IMR-90 (cell line): ENCODE measurements at regions not wholly inside any gene's neighbourhood (a gene's known extent, or its start where the extent isn't known, plus 50 kb on each side); places are given as distances from the start of the nearest gene placed in this dataset.

Experiments
- ATAC-seq: fragments of 200-7000 bp; cut with Tn5 transposase; 2 replicates; pipeline ENCODE4 v1.9.1; 2020; ENCODE audit warnings: low read depth, mild to moderate bottlenecking, moderate library complexity
- BruUV-seq: library from RNA; stranded (reverse); fragments of 400-500 nt; replicated peaks from 2 replicates; lab custom pipeline; 2021; lab: Mats Ljungman, UMichigan
- CTCF ChIA-PET: fragments of 300-600 bp; formaldehyde crosslinking; extraction: SDS; loops from one replicate; lab custom pipeline; 2021; ENCODE audit warnings: antibody characterized with exemption; lab: Yijun Ruan, JAX
- POLR2A ChIA-PET: fragments of 300-600 bp; sonication (Branson Sonifier 250); formaldehyde crosslinking; loops from one replicate; lab custom pipeline; 2022; ENCODE audit warnings: antibody characterized with exemption; ENCODE audit not compliant: unreplicated experiment; lab: Charles Lee
- DNase-seq: peaks from one replicate; pipeline ENCODE4 v3.0.0; 2013
- H2AFZ ChIP-seq: replicated peaks from 2 replicates; pipeline ENCODE3; 2013; ENCODE audit warnings: low read length, mild to moderate bottlenecking; ENCODE audit not compliant: poor library complexity
- H2AK5ac ChIP-seq: 2 replicates; pipeline ENCODE4 v1.6.1; 2013; ENCODE audit warnings: low read depth, low read length, inconsistent platforms
- H2AK9ac ChIP-seq: replicated peaks from 2 replicates; pipeline ENCODE3; 2013; ENCODE audit warnings: mild to moderate bottlenecking, low read depth, low read length, moderate library complexity; ENCODE audit not compliant: poor library complexity
- H2BK120ac ChIP-seq: 2 replicates; pipeline ENCODE4 v1.6.1; 2013; ENCODE audit warnings: low read depth, low read length, inconsistent platforms
- H2BK15ac ChIP-seq: 3 replicates; pipeline ENCODE4 v1.6.1; 2013; ENCODE audit warnings: low read depth, low read length, inconsistent platforms
- H2BK20ac ChIP-seq: 2 replicates; pipeline ENCODE4 v1.6.1; 2013; ENCODE audit warnings: low read depth, mild to moderate bottlenecking, inconsistent platforms, low read length, moderate library complexity
- H2BK5ac ChIP-seq: 2 replicates; pipeline ENCODE4 v1.6.1; 2013; ENCODE audit warnings: mild to moderate bottlenecking, low read depth, low read length, inconsistent platforms; ENCODE audit not compliant: poor library complexity, severe bottlenecking
- H3K14ac ChIP-seq: replicated peaks from 2 replicates; pipeline ENCODE4 v1.6.1; 2013; ENCODE audit warnings: low read depth, low read length, inconsistent platforms
- H3K18ac ChIP-seq: 2 replicates; pipeline ENCODE4 v1.6.1; 2013; ENCODE audit warnings: low read depth, low read length, control low read depth
- H3K23ac ChIP-seq: 2 replicates; pipeline ENCODE4 v1.6.1; 2013; ENCODE audit warnings: low read depth, low read length, inconsistent platforms
- H3K27ac ChIP-seq: 2 replicates; pipeline ENCODE4 v1.5.1; 2013; ENCODE audit warnings: mild to moderate bottlenecking, control low read depth, low read length; ENCODE audit not compliant: insufficient read depth
- H3K27me3 ChIP-seq: 2 replicates; pipeline ENCODE4 v1.6.1; 2013; ENCODE audit warnings: low read length; ENCODE audit not compliant: control insufficient read depth, insufficient read depth
- H3K36me3 ChIP-seq: 2 replicates; pipeline ENCODE4 v1.6.1; 2013; ENCODE audit warnings: low read length, mixed read lengths; ENCODE audit not compliant: control insufficient read depth, insufficient read depth
- H3K4ac ChIP-seq: 2 replicates; pipeline ENCODE4 v1.6.1; 2013; ENCODE audit warnings: low read depth, low read length, inconsistent platforms
- H3K4me1 ChIP-seq: 2 replicates; pipeline ENCODE4 v1.6.1; 2013; ENCODE audit warnings: low read length, mixed read lengths; ENCODE audit not compliant: control insufficient read depth, insufficient read depth
- H3K4me2 ChIP-seq: 2 replicates; pipeline ENCODE4 v1.6.1; 2013; ENCODE audit warnings: low read depth, mild to moderate bottlenecking, control low read depth, low read length, moderate library complexity
- H3K4me3 ChIP-seq: 2 replicates; pipeline ENCODE4 v1.5.1; 2013; ENCODE audit warnings: low read depth, mild to moderate bottlenecking, control low read depth, low read length, moderate library complexity; ENCODE audit not compliant: insufficient read depth
- H3K56ac ChIP-seq: 2 replicates; pipeline ENCODE4 v1.6.1; 2013; ENCODE audit warnings: low read length, inconsistent platforms; ENCODE audit not compliant: insufficient read depth; ENCODE audit errors: extremely low read depth
- H3K79me1 ChIP-seq, 2 experiments: 2 replicates each; pipeline ENCODE4 v1.6.1; 2013; ENCODE audit warnings: low read length in 2 of 2, inconsistent platforms in 1 of 2, low read depth in 1 of 2
- H3K9ac ChIP-seq: 2 replicates; pipeline ENCODE4 v1.6.1; 2013; ENCODE audit warnings: low read depth, low read length, control low read depth
- H3K9me1 ChIP-seq: 2 replicates; pipeline ENCODE4 v1.6.1; 2013; ENCODE audit warnings: low read length, inconsistent platforms; ENCODE audit not compliant: insufficient read depth
- H3K9me3 ChIP-seq: 2 replicates; pipeline ENCODE4 v1.6.1; 2013; ENCODE audit warnings: low read length; ENCODE audit not compliant: control insufficient read depth, insufficient read depth
- H4K20me1 ChIP-seq: 2 replicates; pipeline ENCODE4 v1.6.1; 2013; ENCODE audit warnings: low read length, inconsistent platforms; ENCODE audit not compliant: insufficient read depth
- H4K5ac ChIP-seq: 2 replicates; pipeline ENCODE4 v1.6.1; 2013; ENCODE audit warnings: mild to moderate bottlenecking, low read depth, low read length, control low read depth
- H4K8ac ChIP-seq, 2 experiments: 2 replicates each; pipeline ENCODE4 v1.6.1; 2013; ENCODE audit warnings: low read depth in 2 of 2, low read length in 2 of 2, control low read depth in 1 of 2, inconsistent platforms in 1 of 2
- H4K91ac ChIP-seq: 2 replicates; pipeline ENCODE4 v1.6.1; 2013; ENCODE audit warnings: low read depth, low read length, inconsistent platforms; ENCODE audit not compliant: insufficient read depth
- BHLHE40 ChIP-seq: fragments of 150-350 bp; IDR thresholded peaks from 2 replicates; pipeline ENCODE4 v1.6.1; 2016; ENCODE audit warnings: mild to moderate bottlenecking, low read depth, low read length
- CEBPB ChIP-seq: IDR thresholded peaks from 2 replicates; pipeline ENCODE4 v1.6.1; 2012; ENCODE audit warnings: low read depth, low read length, improper control_type of control experiment
- CHD1 ChIP-seq: IDR thresholded peaks from 2 replicates; pipeline ENCODE4 v1.6.1; 2012; ENCODE audit warnings: low read depth, low read length, improper control_type of control experiment
- CTCF ChIP-seq: conservative IDR thresholded peaks from 2 replicates; pipeline ENCODE4 v1.5.1; 2012; ENCODE audit warnings: mild to moderate bottlenecking, low read depth, low read length, improper control_type of control experiment
- FOS ChIP-seq: fragments of 150-350 bp; IDR thresholded peaks from 2 replicates; pipeline ENCODE4 v1.6.1; 2016; ENCODE audit warnings: low read depth, low read length
- MAFK ChIP-seq: IDR thresholded peaks from 2 replicates; pipeline ENCODE4 v1.6.1; 2012; ENCODE audit warnings: low read depth, low read length, improper control_type of control experiment
- MAZ ChIP-seq: IDR thresholded peaks from 2 replicates; pipeline ENCODE4 v1.6.1; 2012; ENCODE audit warnings: low read depth, mild to moderate bottlenecking, low read length, improper control_type of control experiment, moderate library complexity, borderline replicate concordance
- MXI1 ChIP-seq: IDR thresholded peaks from 2 replicates; pipeline ENCODE4 v1.6.1; 2012; ENCODE audit warnings: low read depth, mild to moderate bottlenecking, low read length, moderate library complexity, borderline replicate concordance
- NFE2L2 ChIP-seq: fragments of 150-350 bp; IDR thresholded peaks from 2 replicates; pipeline ENCODE4 v1.6.1; 2016; ENCODE audit warnings: low read depth, mild to moderate bottlenecking, low read length
- POLR2A ChIP-seq: IDR thresholded peaks from 2 replicates; pipeline ENCODE4 v1.6.1; 2012; ENCODE audit warnings: mild to moderate bottlenecking, low read depth, low read length
- RAD21 ChIP-seq: IDR thresholded peaks from 2 replicates; pipeline ENCODE4 v1.6.1; 2012; ENCODE audit warnings: low read length, improper control_type of control experiment
- RCOR1 ChIP-seq: IDR thresholded peaks from 2 replicates; pipeline ENCODE4 v1.6.1; 2012; ENCODE audit warnings: mild to moderate bottlenecking, low read length, improper control_type of control experiment; ENCODE audit not compliant: insufficient replicate concordance
- RFX5 ChIP-seq: IDR thresholded peaks from 2 replicates; pipeline ENCODE4 v1.8.0; 2012; ENCODE audit warnings: low read depth, mild to moderate bottlenecking, low read length, moderate library complexity
- SMC3 ChIP-seq: fragments of 150-350 bp; IDR thresholded peaks from 2 replicates; pipeline ENCODE4 v1.6.1; 2016; ENCODE audit warnings: low read depth, mild to moderate bottlenecking, antibody characterized with exemption, low read length, moderate library complexity
- WGBS, 2 experiments: methylation state at CpG; one replicate each; pipeline versions ENCODE4 v1.1.5 to v1.1.7; 2013; ENCODE audit warnings: missing lambda C conversion rate in 2 of 2; ENCODE audit not compliant: insufficient read length in 1 of 2; ENCODE audit errors: extremely low coverage in 2 of 2; 5-methylcytosine and 5-hydroxymethylcytosine counted together
- dilution Hi-C: fragments of 300-500 bp; cut with HindIII; formaldehyde crosslinking; loops from one replicate; pipeline ENCODE4 v1.14.3; 2018; ENCODE audit warnings: low sequenced_read_pairs; ENCODE audit not compliant: unreplicated experiment
- in situ Hi-C: fragments of 300-500 bp; cut with MboI; formaldehyde crosslinking; loops from 3 replicates; pipeline ENCODE4 v1.14.3; 2019; ENCODE audit warnings: low sequenced_read_pairs, inconsistent platforms, mixed read lengths
- intact Hi-C: fragments of 100-400 bp; cut with micrococcal nuclease; formaldehyde crosslinking; loops from 2 replicates; pipeline ENCODE4 v1.10.0; 2022
- TF ChIP-seq, protein P1 (sequence below): fragments of 150-350 bp; IDR thresholded peaks from 2 replicates; pipeline ENCODE4 v1.6.1; 2016; ENCODE audit warnings: low read depth, mild to moderate bottlenecking, low read length, moderate library complexity, borderline replicate concordance
- TF ChIP-seq, protein P2 (sequence below): fragments of 150-350 bp; IDR thresholded peaks from 2 replicates; pipeline ENCODE4 v1.6.1; 2017; ENCODE audit warnings: mild to moderate bottlenecking, antibody characterized with exemption, low read length, low read depth

- ATAC-seq, result no peak
- Histone ChIP-seq H2BK5ac (no peak overlapping the region), H2BK20ac (no peak overlapping the region), H3K23ac (no peak overlapping the region), H3K4ac (no peak overlapping the region), H3K27ac (no peak overlapping the region), H3K4me2 (no peak overlapping the region), H3K9me1 (no peaks in the 10 kb centered on the region), H3K9ac (no peak overlapping the region), H3K56ac (no peak overlapping the region), H3K79me1 (no peaks in the 10 kb centered on the region), H2BK120ac (no peak overlapping the region), H4K8ac (no peak overlapping the region), H4K91ac (no peak overlapping the region), H4K5ac (no peak overlapping the region), H2AFZ (no peak overlapping the region), H3K4me3 (no peak overlapping the region), H3K4me1 (no peaks in the 10 kb centered on the region), H3K27me3 (no peaks in the 10 kb centered on the region), H4K20me1 (no peaks in the 10 kb centered on the region), H3K36me3 (no peaks in the 10 kb centered on the region), H2BK15ac (no peak overlapping the region), H3K14ac (no peak overlapping the region), H3K9me3 (peaks cover 7% of the 10 kb centered on the region), H3K18ac (no peak overlapping the region), H2AK5ac (no peak overlapping the region), H2AK9ac (no peak overlapping the region)
- ChIA-PET CTCF (no interaction called here), POLR2A (no interaction called here)
- BruUV-seq, result no TSS peak
- intact Hi-C loops, result no loop called here
- TF ChIP-seq CHD1, result no peak
- TF ChIP-seq RCOR1, result no peak
- TF ChIP-seq MXI1, result no peak
- TF ChIP-seq BHLHE40, result no peak
- no peak for TF ChIP-seq CEBPB
- TF ChIP-seq SMC3, result no peak
- no peak for TF ChIP-seq NFE2L2
- TF ChIP-seq MAZ, result no peak
- TF ChIP-seq, protein P1, sequence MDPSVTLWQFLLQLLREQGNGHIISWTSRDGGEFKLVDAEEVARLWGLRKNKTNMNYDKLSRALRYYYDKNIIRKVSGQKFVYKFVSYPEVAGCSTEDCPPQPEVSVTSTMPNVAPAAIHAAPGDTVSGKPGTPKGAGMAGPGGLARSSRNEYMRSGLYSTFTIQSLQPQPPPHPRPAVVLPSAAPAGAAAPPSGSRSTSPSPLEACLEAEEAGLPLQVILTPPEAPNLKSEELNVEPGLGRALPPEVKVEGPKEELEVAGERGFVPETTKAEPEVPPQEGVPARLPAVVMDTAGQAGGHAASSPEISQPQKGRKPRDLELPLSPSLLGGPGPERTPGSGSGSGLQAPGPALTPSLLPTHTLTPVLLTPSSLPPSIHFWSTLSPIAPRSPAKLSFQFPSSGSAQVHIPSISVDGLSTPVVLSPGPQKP, result no peak
- TF ChIP-seq CTCF, result no peak
- TF ChIP-seq, protein P2, sequence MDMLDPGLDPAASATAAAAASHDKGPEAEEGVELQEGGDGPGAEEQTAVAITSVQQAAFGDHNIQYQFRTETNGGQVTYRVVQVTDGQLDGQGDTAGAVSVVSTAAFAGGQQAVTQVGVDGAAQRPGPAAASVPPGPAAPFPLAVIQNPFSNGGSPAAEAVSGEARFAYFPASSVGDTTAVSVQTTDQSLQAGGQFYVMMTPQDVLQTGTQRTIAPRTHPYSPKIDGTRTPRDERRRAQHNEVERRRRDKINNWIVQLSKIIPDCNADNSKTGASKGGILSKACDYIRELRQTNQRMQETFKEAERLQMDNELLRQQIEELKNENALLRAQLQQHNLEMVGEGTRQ, result no peak
- no peak for TF ChIP-seq RAD21
- no peak for TF ChIP-seq RFX5
- no peak for TF ChIP-seq MAFK
- no peak for TF ChIP-seq FOS
- no peak for TF ChIP-seq POLR2A
- no CpG with 5 or more reads among the region's 3 CpGs for WGBS, 2 experiments
- in situ Hi-C loops, result no loop called here
- no peak for DNase-seq
- dilution Hi-C loops, result no loop called here
These were observed 316.1 kb upstream of the SEL1L start for GRCh38 chr14:81849714-81850113.
